HepG2 (cell line): ENCODE measurements at regions not wholly inside any gene's neighbourhood (a gene's known extent, or its start where the extent isn't known, plus 50 kb on each side); places are given as distances from the start of the nearest gene placed in this dataset.

ENCODE experiments used
- GABPA ChIP-seq, 2 experiments: IDR thresholded peaks; 2 replicates each; pipeline ENCODE4 v1.6.1; 2011 to 2016; ENCODE audit warnings: low read depth in 2 of 2, low read length in 1 of 2, missing biosample characterization in 1 of 2, missing genetic modification characterization in 1 of 2
- KDM2A ChIP-seq: sonication (generic); formaldehyde crosslinking; IDR thresholded peaks from 2 replicates; pipeline ENCODE4 v1.4.0; 2020; ENCODE audit warnings: low read depth, missing genetic modification reagents, borderline replicate concordance
- NFYB ChIP-seq: sonication (generic); formaldehyde crosslinking; IDR thresholded peaks from 2 replicates; pipeline ENCODE4 v1.4.0; 2020; ENCODE audit warnings: missing genetic modification reagents
- TOE1 ChIP-seq: sonication (generic); formaldehyde crosslinking; IDR thresholded peaks from 2 replicates; pipeline ENCODE4 v1.4.0; 2020; ENCODE audit warnings: mild to moderate bottlenecking, missing genetic modification reagents
- ZNF263 ChIP-seq: sonication (generic); formaldehyde crosslinking; IDR thresholded peaks from 2 replicates; pipeline ENCODE4 v1.4.0; 2020; ENCODE audit warnings: missing genetic modification reagents
- ZNF772 ChIP-seq: sonication (generic); formaldehyde crosslinking; IDR thresholded peaks from 2 replicates; pipeline ENCODE4 v1.5.0; 2020; ENCODE audit warnings: mild to moderate bottlenecking, missing genetic modification reagents

DNA sequence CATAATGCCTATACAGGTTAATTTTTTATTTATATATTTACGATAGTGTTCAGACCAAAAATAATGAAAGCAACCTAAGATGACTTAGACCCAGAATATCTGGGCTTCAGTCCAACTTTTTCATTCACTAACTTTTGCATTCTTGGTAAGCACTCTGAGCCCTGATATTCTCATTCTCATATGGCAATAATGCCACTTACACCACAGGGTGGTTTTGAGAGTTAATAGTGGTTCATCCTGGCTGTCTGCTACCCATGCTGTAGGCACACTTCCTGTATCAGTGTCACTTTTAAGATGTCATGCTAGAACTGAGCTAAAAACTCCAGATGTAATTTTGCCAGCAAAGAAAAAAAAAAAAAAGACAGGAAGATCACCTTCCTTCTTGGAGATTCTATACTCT is 508.7 kb upstream of the FMR1 start:
- no peak for TF ChIP-seq NFYB (CRISPR knock-in tag)
- no peak for TF ChIP-seq ZNF263 (CRISPR knock-in tag)
- no peak for TF ChIP-seq ZNF772
- no peak for TF ChIP-seq TOE1 (CRISPR knock-in tag)
- TF ChIP-seq KDM2A (CRISPR knock-in tag): no peak
- no peak for TF ChIP-seq GABPA (IDR thresholded peaks at IDR 0.05; ENCODE audit: low read depth, low read length)
- TF ChIP-seq GABPA (CRISPR knock-in tag; IDR thresholded peaks at IDR 0.05; ENCODE audit: low read depth): no peak
